ENCODE measurements at regions not wholly inside any gene's neighbourhood (a gene's known extent, or its start where the extent isn't known, plus 50 kb on each side); places are given as distances from the start of the nearest gene placed in this dataset.

- DNase-seq (ENCODE audit: low read depth in 2 of 2) = no peak
Measured at GRCh38 chr5:130260481-130260880, 356.2 kb downstream of the CHSY3 start.

GRCh38 chr5:130251931-130252330 lies 347.7 kb downstream of the CHSY3 start:
- no peak for DNase-seq (ENCODE audit: low read depth in 2 of 2)

GRCh38 chr5:130243641-130244040 lies 339.4 kb downstream of the CHSY3 start:
- DNase-seq (ENCODE audit: low read depth in 2 of 2) = no peak

GRCh38 chr5:130237721-130238120 lies 333.5 kb downstream of the CHSY3 start:
- DNase-seq (ENCODE audit: low read depth in 2 of 2) = no peak

Measured in stimulated activated CD4-positive, alpha-beta T cell treated with anti-CD3 and anti-CD28 coated beads, Interleukin-12 subunit alpha, Interleukin-12 subunit beta, amount 100 ng/mL, for 24 hours (primary cell).